Kidney epithelial cell (primary cell): ENCODE measurements at regions not wholly inside any gene's neighbourhood (a gene's known extent, or its start where the extent isn't known, plus 50 kb on each side); places are given as distances from the start of the nearest gene placed in this dataset.

Experiments used
- DNase-seq: peaks from one replicate; pipeline ENCODE4 v3.0.0-alpha.2; 2010; ENCODE audit warnings: low read depth
- H3K27me3 ChIP-seq: 2 replicates; pipeline ENCODE4 v1.6.0; 2011; ENCODE audit warnings: low read length; ENCODE audit not compliant: control insufficient read depth, insufficient read depth
- H3K36me3 ChIP-seq: 2 replicates; pipeline ENCODE4 v1.5.1; 2011; ENCODE audit warnings: low read length; ENCODE audit not compliant: control insufficient read depth, insufficient read depth
- H3K4me3 ChIP-seq: 2 replicates; pipeline ENCODE4 v1.5.1; 2011; ENCODE audit warnings: low read depth, mild to moderate bottlenecking, control low read depth, low read length
- CTCF ChIP-seq: IDR thresholded peaks from 2 replicates; pipeline ENCODE4 v1.5.1; 2011; ENCODE audit warnings: mild to moderate bottlenecking, moderate library complexity, low read length, control low read depth, inconsistent platforms; ENCODE audit not compliant: insufficient read depth, poor library complexity, severe bottlenecking

- H3K27me3 ChIP-seq = no peaks in the 10 kb centered on the region
- DNase-seq = no peak
- no peak for TF ChIP-seq CTCF
- no peaks in the 10 kb centered on the region for H3K36me3 ChIP-seq
- no peak overlapping the region for H3K4me3 ChIP-seq
These were observed 67.4 kb upstream of the QRFPR start for GRCh38 chr4:121448231-121448630.

GRCh38 chr4:121439669-121440068 lies 58.9 kb upstream of the QRFPR start:
- no peak for DNase-seq
- H3K4me3 ChIP-seq = no peak overlapping the region
- no peak for TF ChIP-seq CTCF
- H3K36me3 ChIP-seq = no peaks in the 10 kb centered on the region
- H3K27me3 ChIP-seq = no peaks in the 10 kb centered on the region
